ENCODE measurements at regions not wholly inside any gene's neighbourhood (a gene's known extent, or its start where the extent isn't known, plus 50 kb on each side); places are given as distances from the start of the nearest gene placed in this dataset.

DNA sequence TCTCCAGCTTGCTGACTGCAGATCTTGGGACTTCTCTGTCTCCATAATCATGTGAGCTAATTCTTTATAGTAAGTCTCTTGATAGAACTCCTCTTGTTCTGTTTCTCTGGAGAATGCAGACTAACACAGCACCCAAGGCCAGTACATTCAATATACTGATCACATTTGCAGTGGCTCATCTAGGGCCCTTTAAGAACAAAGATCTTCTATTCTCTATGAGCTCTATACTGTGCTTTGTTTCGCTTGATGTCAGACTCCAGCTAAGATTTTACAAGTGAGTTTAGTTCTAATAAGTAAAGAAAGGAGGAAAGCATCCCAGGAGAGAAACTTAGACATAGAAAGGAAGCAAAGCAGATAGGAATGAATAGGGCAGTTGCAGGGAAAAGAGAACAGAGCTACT, 69.3 kb upstream of the TMPO start:
- TF ChIP-seq, protein P1, sequence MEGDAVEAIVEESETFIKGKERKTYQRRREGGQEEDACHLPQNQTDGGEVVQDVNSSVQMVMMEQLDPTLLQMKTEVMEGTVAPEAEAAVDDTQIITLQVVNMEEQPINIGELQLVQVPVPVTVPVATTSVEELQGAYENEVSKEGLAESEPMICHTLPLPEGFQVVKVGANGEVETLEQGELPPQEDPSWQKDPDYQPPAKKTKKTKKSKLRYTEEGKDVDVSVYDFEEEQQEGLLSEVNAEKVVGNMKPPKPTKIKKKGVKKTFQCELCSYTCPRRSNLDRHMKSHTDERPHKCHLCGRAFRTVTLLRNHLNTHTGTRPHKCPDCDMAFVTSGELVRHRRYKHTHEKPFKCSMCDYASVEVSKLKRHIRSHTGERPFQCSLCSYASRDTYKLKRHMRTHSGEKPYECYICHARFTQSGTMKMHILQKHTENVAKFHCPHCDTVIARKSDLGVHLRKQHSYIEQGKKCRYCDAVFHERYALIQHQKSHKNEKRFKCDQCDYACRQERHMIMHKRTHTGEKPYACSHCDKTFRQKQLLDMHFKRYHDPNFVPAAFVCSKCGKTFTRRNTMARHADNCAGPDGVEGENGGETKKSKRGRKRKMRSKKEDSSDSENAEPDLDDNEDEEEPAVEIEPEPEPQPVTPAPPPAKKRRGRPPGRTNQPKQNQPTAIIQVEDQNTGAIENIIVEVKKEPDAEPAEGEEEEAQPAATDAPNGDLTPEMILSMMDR (IDR thresholded peaks at IDR 0.05; ENCODE audit: low read depth, low read length), result no peak
- no peak for TF ChIP-seq EZH2phosphoT487 (IDR thresholded peaks at IDR 0.05; ENCODE audit: low read depth)

Measured in OCI-LY3 (cell line).